ENCODE measurements at regions not wholly inside any gene's neighbourhood (a gene's known extent, or its start where the extent isn't known, plus 50 kb on each side); places are given as distances from the start of the nearest gene placed in this dataset.

DNA sequence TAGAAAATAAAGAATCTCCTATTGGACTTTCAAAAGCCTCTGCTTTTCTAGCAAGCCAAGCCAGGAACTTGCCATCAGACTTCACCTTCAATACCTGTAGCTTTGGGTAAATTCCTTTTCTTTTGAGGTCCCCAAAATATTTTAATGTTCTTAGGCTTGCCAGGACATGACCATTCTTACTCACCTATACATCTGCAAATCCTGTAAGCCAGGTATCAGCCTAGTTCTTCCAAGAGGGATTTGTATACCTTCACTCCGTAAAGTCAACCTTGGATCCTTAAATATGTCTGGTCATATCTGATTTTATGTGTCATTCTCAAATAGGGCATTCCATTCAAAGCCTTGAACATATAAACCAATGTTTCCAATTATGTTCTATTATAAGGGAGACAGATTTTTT lies 210.6 kb upstream of the CELF2 start:
- no peak for TF ChIP-seq CTCF (IDR thresholded peaks at IDR 0.05; ENCODE audit: extremely low read depth in 1 of 2, insufficient read depth in 1 of 2, low read depth in 1 of 2, low read length in 2 of 2)
- TF ChIP-seq POLR2A (IDR thresholded peaks at IDR 0.05; ENCODE audit: low read depth, low read length) = no peak
- no peak for TF ChIP-seq JUN (IDR thresholded peaks at IDR 0.05; ENCODE audit: borderline replicate concordance, insufficient read depth, insufficient read length, low read depth)
- TF ChIP-seq EZH2 (IDR thresholded peaks at IDR 0.05; ENCODE audit: borderline replicate concordance, low read depth, low read length, severe bottlenecking) = no peak
- no peak for TF ChIP-seq MYC (IDR thresholded peaks at IDR 0.05; ENCODE audit: low read depth, low read length)
- TF ChIP-seq POLR2AphosphoS5 (IDR thresholded peaks at IDR 0.05; ENCODE audit: insufficient read depth, low read depth, low read length) = no peak
- TF ChIP-seq FOS (IDR thresholded peaks at IDR 0.05; ENCODE audit: borderline replicate concordance, insufficient read depth, low read length) = no peak

Measured in endothelial cell of umbilical vein (primary cell).